Keratinocyte (primary cell): ENCODE measurements at regions not wholly inside any gene's neighbourhood (a gene's known extent, or its start where the extent isn't known, plus 50 kb on each side); places are given as distances from the start of the nearest gene placed in this dataset.

ENCODE experiments used
- DNase-seq: peaks from one replicate; pipeline ENCODE4 v3.0.0-alpha.2; 2011; ENCODE audit warnings: low read depth, missing footprints, low spot score
- FAIRE-seq: peaks from 2 replicates; lab custom pipeline; 2011; peaks lifted over from hg19 to GRCh38; lab: Jason Lieb, UNC
- H2AFZ ChIP-seq: 2 replicates; pipeline ENCODE4 v1.6.0; 2012; ENCODE audit warnings: low read length, control low read depth, inconsistent platforms; ENCODE audit not compliant: control insufficient read depth
- H3K27ac ChIP-seq: 2 replicates; pipeline ENCODE4 v1.5.1; 2011; ENCODE audit warnings: low read length; ENCODE audit not compliant: control insufficient read depth, insufficient read depth
- H3K27me3 ChIP-seq: 3 replicates; pipeline ENCODE4 v1.6.0; 2011; ENCODE audit warnings: low read length; ENCODE audit not compliant: control insufficient read depth, insufficient read depth; ENCODE audit errors: extremely low read depth
- H3K36me3 ChIP-seq, 2 experiments: 2 replicates in 1 of 2; 3 replicates in 1 of 2; pipeline ENCODE4 v1.5.1; 2011; ENCODE audit warnings: low read length in 2 of 2, mild to moderate bottlenecking in 1 of 2; ENCODE audit not compliant: control insufficient read depth in 2 of 2, insufficient read depth in 2 of 2; ENCODE audit errors: extremely low read depth in 1 of 2
- H3K4me1 ChIP-seq: 3 replicates; pipeline ENCODE4 v1.5.1; 2011; ENCODE audit warnings: low read length; ENCODE audit not compliant: control insufficient read depth, insufficient read depth; ENCODE audit errors: extremely low read depth
- H3K4me2 ChIP-seq: 3 replicates; pipeline ENCODE4 v1.6.0; 2011; ENCODE audit warnings: low read depth, low read length; ENCODE audit not compliant: control insufficient read depth, insufficient read depth; ENCODE audit errors: extremely low read depth
- H3K4me3 ChIP-seq, 3 experiments: fragments of 200-600 bp in 1 of 3; sonication (generic) in 1 of 3; 2 replicates in 2 of 3; 3 replicates in 1 of 3; pipeline ENCODE4 v1.5.1; 2011 to 2016; ENCODE audit warnings: low read length in 3 of 3, mild to moderate bottlenecking in 3 of 3, control low read depth in 2 of 3, inconsistent platforms in 1 of 3, low read depth in 1 of 3, mixed read lengths in 1 of 3, mixed run types in 1 of 3, moderate library complexity in 1 of 3; ENCODE audit not compliant: control insufficient read depth in 2 of 3, insufficient read depth in 2 of 3; ENCODE audit errors: extremely low read depth in 1 of 3
- H3K79me2 ChIP-seq: 2 replicates; pipeline ENCODE4 v1.6.0; 2012; ENCODE audit warnings: low read length; ENCODE audit not compliant: control insufficient read depth, insufficient read depth
- H3K9ac ChIP-seq: 3 replicates; pipeline ENCODE4 v1.6.0; 2011; ENCODE audit warnings: low read length; ENCODE audit not compliant: control insufficient read depth, insufficient read depth; ENCODE audit errors: extremely low read depth
- H3K9me1 ChIP-seq: 3 replicates; pipeline ENCODE4 v1.6.0; 2011; ENCODE audit warnings: low read length; ENCODE audit not compliant: control insufficient read depth, insufficient read depth; ENCODE audit errors: extremely low read depth
- H3K9me3 ChIP-seq: 2 replicates; pipeline ENCODE4 v1.5.1; 2012; ENCODE audit warnings: low read depth, low read length; ENCODE audit not compliant: control insufficient read depth
- H4K20me1 ChIP-seq: 3 replicates; pipeline ENCODE4 v1.6.0; 2011; ENCODE audit warnings: low read length; ENCODE audit not compliant: control insufficient read depth, insufficient read depth; ENCODE audit errors: extremely low read depth
- EZH2 ChIP-seq: IDR thresholded peaks from one replicate; pipeline ENCODE4 v1.6.1; 2012; ENCODE audit warnings: inconsistent platforms, mild to moderate bottlenecking, low read length, moderate library complexity
- dilution Hi-C: fragments of 300-500 bp; cut with MboI; formaldehyde crosslinking; loops from one replicate; pipeline ENCODE4 v1.7.0; 2020; ENCODE audit warnings: low sequenced_read_pairs; ENCODE audit not compliant: extremely low pct_ligation_motif_present
- TF ChIP-seq, protein P1 (sequence below), 3 experiments: IDR thresholded peaks in 1 of 3; conservative IDR thresholded peaks in 1 of 3; optimal IDR thresholded peaks in 1 of 3; 2 replicates in 2 of 3; 3 replicates in 1 of 3; pipeline versions ENCODE3 to v1.5.1; 2011; ENCODE audit warnings: low read length in 3 of 3, mild to moderate bottlenecking in 3 of 3, moderate library complexity in 2 of 3, control low read depth in 1 of 3, inconsistent platforms in 1 of 3; ENCODE audit not compliant: insufficient read depth in 2 of 3; ENCODE audit errors: extremely low read depth in 1 of 3

DNA sequence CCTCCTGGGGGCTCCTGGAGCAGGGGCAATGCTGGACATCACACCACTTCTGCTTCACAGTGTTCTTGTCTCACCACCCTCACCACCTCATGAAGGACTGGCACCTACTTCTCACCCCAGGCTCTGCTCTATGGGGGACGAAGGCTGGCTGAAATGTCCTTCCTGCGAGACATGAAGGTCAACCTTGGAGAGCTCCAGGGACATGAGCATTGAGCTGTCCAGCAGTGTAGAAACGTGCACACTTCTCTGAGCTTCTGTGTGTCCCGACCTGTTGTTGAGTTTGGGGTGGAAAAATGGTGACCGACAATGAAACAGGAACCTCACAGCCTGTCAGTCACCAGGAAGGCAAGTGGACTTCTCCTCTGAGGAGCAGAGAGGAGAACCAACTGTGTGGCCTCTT is 68.6 kb upstream of the ADAMTS16 start:
- no peak overlapping the region for H3K4me3 ChIP-seq
- H3K9me1 ChIP-seq: no peaks in the 10 kb centered on the region
- no peaks in the 10 kb centered on the region for H4K20me1 ChIP-seq
- no peaks in the 10 kb centered on the region for H3K27me3 ChIP-seq
- H3K9ac ChIP-seq: no peak overlapping the region
- H3K27ac ChIP-seq: no peak overlapping the region
- no peaks in the 10 kb centered on the region for H3K79me2 ChIP-seq
- peaks cover 3% of the 10 kb centered on the region for H3K4me1 ChIP-seq
- no peak for TF ChIP-seq EZH2
- TF ChIP-seq, protein P1, sequence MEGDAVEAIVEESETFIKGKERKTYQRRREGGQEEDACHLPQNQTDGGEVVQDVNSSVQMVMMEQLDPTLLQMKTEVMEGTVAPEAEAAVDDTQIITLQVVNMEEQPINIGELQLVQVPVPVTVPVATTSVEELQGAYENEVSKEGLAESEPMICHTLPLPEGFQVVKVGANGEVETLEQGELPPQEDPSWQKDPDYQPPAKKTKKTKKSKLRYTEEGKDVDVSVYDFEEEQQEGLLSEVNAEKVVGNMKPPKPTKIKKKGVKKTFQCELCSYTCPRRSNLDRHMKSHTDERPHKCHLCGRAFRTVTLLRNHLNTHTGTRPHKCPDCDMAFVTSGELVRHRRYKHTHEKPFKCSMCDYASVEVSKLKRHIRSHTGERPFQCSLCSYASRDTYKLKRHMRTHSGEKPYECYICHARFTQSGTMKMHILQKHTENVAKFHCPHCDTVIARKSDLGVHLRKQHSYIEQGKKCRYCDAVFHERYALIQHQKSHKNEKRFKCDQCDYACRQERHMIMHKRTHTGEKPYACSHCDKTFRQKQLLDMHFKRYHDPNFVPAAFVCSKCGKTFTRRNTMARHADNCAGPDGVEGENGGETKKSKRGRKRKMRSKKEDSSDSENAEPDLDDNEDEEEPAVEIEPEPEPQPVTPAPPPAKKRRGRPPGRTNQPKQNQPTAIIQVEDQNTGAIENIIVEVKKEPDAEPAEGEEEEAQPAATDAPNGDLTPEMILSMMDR (optimal IDR thresholded peaks at IDR 0.05 in 1 of 3, IDR thresholded peaks at IDR 0.05 in 1 of 3, conservative IDR thresholded peaks at IDR 0.05 in 1 of 3; ENCODE audit: extremely low read depth in 1 of 3, insufficient read depth in 2 of 3, low read length in 3 of 3): no peak
- no peak overlapping the region for H3K4me2 ChIP-seq
- DNase-seq: no peak
- H2AFZ ChIP-seq: no peak overlapping the region
- no peaks in the 10 kb centered on the region for H3K9me3 ChIP-seq
- H3K36me3 ChIP-seq: no peaks in the 10 kb centered on the region
- dilution Hi-C loops: no loop called here
- FAIRE-seq: no peak

- Histone ChIP-seq H3K9ac (no peak overlapping the region), H3K9me1 (no peaks in the 10 kb centered on the region), H3K79me2 (no peaks in the 10 kb centered on the region), H3K4me3 (no peak overlapping the region), H4K20me1 (no peaks in the 10 kb centered on the region), H3K36me3 (no peaks in the 10 kb centered on the region), H3K27ac (no peak overlapping the region), H3K9me3 (no peaks in the 10 kb centered on the region), H3K4me1 (peaks cover 2% of the 10 kb centered on the region), H2AFZ (no peak overlapping the region), H3K27me3 (peaks cover 4% of the 10 kb centered on the region), H3K4me2 (no peak overlapping the region)
- DNase-seq (no peak), FAIRE-seq (no peak)
- TF ChIP-seq EZH2: no peak
- TF ChIP-seq, protein P1 (optimal IDR thresholded peaks at IDR 0.05 in 1 of 3, IDR thresholded peaks at IDR 0.05 in 1 of 3, conservative IDR thresholded peaks at IDR 0.05 in 1 of 3; ENCODE audit: extremely low read depth in 1 of 3, insufficient read depth in 2 of 3, low read length in 3 of 3): no peak
- dilution Hi-C loops: no loop called here
These were observed 62.9 kb upstream of the ADAMTS16 start for GRCh38 chr5:5077236-5077635.
